Fibroblast of lung (primary cell): ENCODE measurements at regions not wholly inside any gene's neighbourhood (a gene's known extent, or its start where the extent isn't known, plus 50 kb on each side); places are given as distances from the start of the nearest gene placed in this dataset.

ENCODE experiments used
- DNase-seq, 2 donors: peaks; one replicate each; pipeline versions ENCODE4 v3.0.0 to v3.0.0-alpha.2; 2010; ENCODE audit warnings: low read depth in 2 of 2
- H2AFZ ChIP-seq: 2 replicates; pipeline ENCODE4 v1.5.1; 2012; ENCODE audit warnings: low read length, control low read depth, inconsistent platforms
- H3K27ac ChIP-seq: 2 replicates; pipeline ENCODE4 v1.5.1; 2011; ENCODE audit warnings: low read length, control low read depth; ENCODE audit not compliant: insufficient read depth
- H3K27me3 ChIP-seq: 2 replicates; pipeline ENCODE4 v1.5.1; 2011; ENCODE audit warnings: mild to moderate bottlenecking, low read length; ENCODE audit not compliant: control insufficient read depth, insufficient read depth
- H3K36me3 ChIP-seq: 2 replicates; pipeline ENCODE4 v1.5.1; 2011; ENCODE audit warnings: low read length; ENCODE audit not compliant: control insufficient read depth, insufficient read depth
- H3K4me1 ChIP-seq: 2 replicates; pipeline ENCODE4 v1.5.1; 2011; ENCODE audit warnings: low read length; ENCODE audit not compliant: control insufficient read depth, insufficient read depth; ENCODE audit errors: extremely low read depth
- H3K4me2 ChIP-seq: 2 replicates; pipeline ENCODE4 v1.5.1; 2011; ENCODE audit warnings: low read length, control low read depth; ENCODE audit not compliant: insufficient read depth; ENCODE audit errors: extremely low read depth
- H3K4me3 ChIP-seq, 4 experiments: fragments of 200-600 bp in 1 of 4; sonication (generic) in 1 of 4; replicated peaks in 1 of 4; 2 replicates each; pipeline ENCODE4 v1.5.1; 2011 to 2016; ENCODE audit warnings: low read length in 4 of 4, low read depth in 3 of 4, mild to moderate bottlenecking in 3 of 4, control low read depth in 2 of 4, inconsistent platforms in 1 of 4, mixed read lengths in 1 of 4; ENCODE audit not compliant: insufficient read depth in 1 of 4; ENCODE audit errors: control extremely low read depth in 1 of 4
- H3K79me2 ChIP-seq: 2 replicates; pipeline ENCODE4 v1.5.1; 2012; ENCODE audit warnings: mild to moderate bottlenecking, low read length, inconsistent platforms; ENCODE audit not compliant: control insufficient read depth, insufficient read depth
- H3K9ac ChIP-seq: 2 replicates; pipeline ENCODE4 v1.5.1; 2011; ENCODE audit warnings: mild to moderate bottlenecking, low read length, control low read depth; ENCODE audit not compliant: insufficient read depth
- H3K9me3 ChIP-seq: 2 replicates; pipeline ENCODE4 v1.5.1; 2012; ENCODE audit warnings: low read depth, low read length; ENCODE audit not compliant: control insufficient read depth, insufficient read depth
- H4K20me1 ChIP-seq: 2 replicates; pipeline ENCODE4 v1.5.1; 2011; ENCODE audit warnings: low read length; ENCODE audit not compliant: control insufficient read depth, insufficient read depth; ENCODE audit errors: extremely low read depth
- EZH2 ChIP-seq: IDR thresholded peaks from 2 replicates; pipeline ENCODE4 v1.5.1; 2012; ENCODE audit warnings: low read length, control low read depth, mild to moderate bottlenecking; ENCODE audit errors: missing control alignments
- TF ChIP-seq, protein P1 (sequence below), 2 donors: IDR thresholded peaks in 1 of 2; conservative IDR thresholded peaks in 1 of 2; 1 replicate in 1 of 2; 2 replicates in 1 of 2; pipeline ENCODE4 v1.5.1; 2011 to 2012; ENCODE audit warnings: low read length in 2 of 2, control low read depth in 1 of 2, inconsistent platforms in 1 of 2, low read depth in 1 of 2, mild to moderate bottlenecking in 1 of 2

GRCh38 chr22:49715450-49715849, 112.2 kb downstream of the BRD1 start:
- Histone ChIP-seq H3K9me3 (no peaks in the 10 kb centered on the region), H2AFZ (no peak overlapping the region), H3K9ac (no peak overlapping the region), H3K27ac (no peak overlapping the region), H3K4me3 (no peak overlapping the region), H3K4me2 (no peak overlapping the region), H3K36me3 (no peaks in the 10 kb centered on the region), H3K27me3 (no peaks in the 10 kb centered on the region), H3K4me1 (no peaks in the 10 kb centered on the region), H3K79me2 (no peaks in the 10 kb centered on the region), H4K20me1 (no peaks in the 10 kb centered on the region)
- DNase-seq, result no peak
- no peak for TF ChIP-seq EZH2
- TF ChIP-seq, protein P1, sequence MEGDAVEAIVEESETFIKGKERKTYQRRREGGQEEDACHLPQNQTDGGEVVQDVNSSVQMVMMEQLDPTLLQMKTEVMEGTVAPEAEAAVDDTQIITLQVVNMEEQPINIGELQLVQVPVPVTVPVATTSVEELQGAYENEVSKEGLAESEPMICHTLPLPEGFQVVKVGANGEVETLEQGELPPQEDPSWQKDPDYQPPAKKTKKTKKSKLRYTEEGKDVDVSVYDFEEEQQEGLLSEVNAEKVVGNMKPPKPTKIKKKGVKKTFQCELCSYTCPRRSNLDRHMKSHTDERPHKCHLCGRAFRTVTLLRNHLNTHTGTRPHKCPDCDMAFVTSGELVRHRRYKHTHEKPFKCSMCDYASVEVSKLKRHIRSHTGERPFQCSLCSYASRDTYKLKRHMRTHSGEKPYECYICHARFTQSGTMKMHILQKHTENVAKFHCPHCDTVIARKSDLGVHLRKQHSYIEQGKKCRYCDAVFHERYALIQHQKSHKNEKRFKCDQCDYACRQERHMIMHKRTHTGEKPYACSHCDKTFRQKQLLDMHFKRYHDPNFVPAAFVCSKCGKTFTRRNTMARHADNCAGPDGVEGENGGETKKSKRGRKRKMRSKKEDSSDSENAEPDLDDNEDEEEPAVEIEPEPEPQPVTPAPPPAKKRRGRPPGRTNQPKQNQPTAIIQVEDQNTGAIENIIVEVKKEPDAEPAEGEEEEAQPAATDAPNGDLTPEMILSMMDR (conservative IDR thresholded peaks at IDR 0.05 in 1 of 2, IDR thresholded peaks at IDR 0.05 in 1 of 2; ENCODE audit: low read depth in 1 of 2, low read length in 2 of 2), result no peak

GRCh38 chr22:49713003-49713402, 114.7 kb downstream of the BRD1 start:
- DNase-seq, result no peak
- Histone ChIP-seq H3K27ac (no peak overlapping the region), H3K27me3 (no peaks in the 10 kb centered on the region), H3K9me3 (no peaks in the 10 kb centered on the region), H3K79me2 (no peaks in the 10 kb centered on the region), H2AFZ (no peak overlapping the region), H3K4me1 (no peaks in the 10 kb centered on the region), H3K36me3 (no peaks in the 10 kb centered on the region), H3K4me3 (no peak overlapping the region), H3K4me2 (no peak overlapping the region), H4K20me1 (no peaks in the 10 kb centered on the region), H3K9ac (no peak overlapping the region)
- TF ChIP-seq EZH2, result no peak
- TF ChIP-seq, protein P1 (conservative IDR thresholded peaks at IDR 0.05 in 1 of 2, IDR thresholded peaks at IDR 0.05 in 1 of 2; ENCODE audit: low read depth in 1 of 2, low read length in 2 of 2), result no peak

GRCh38 chr22:49712195-49712791, 115.4 kb downstream of the BRD1 start:
- H3K4me2 ChIP-seq, result no peak overlapping the region
- no peak overlapping the region for H2AFZ ChIP-seq
- H3K4me3 ChIP-seq, result no peak overlapping the region
- no peak overlapping the region for H3K27ac ChIP-seq
- no peaks in the 10 kb centered on the region for H3K4me1 ChIP-seq
- H3K27me3 ChIP-seq, result no peaks in the 10 kb centered on the region
- H3K79me2 ChIP-seq, result no peaks in the 10 kb centered on the region
- DNase-seq, result peak in 1 of 2 donors; percentile 7
- H4K20me1 ChIP-seq, result no peaks in the 10 kb centered on the region
- H3K9me3 ChIP-seq, result no peaks in the 10 kb centered on the region
- H3K9ac ChIP-seq, result no peak overlapping the region
- no peak for TF ChIP-seq EZH2
- TF ChIP-seq, protein P1 (conservative IDR thresholded peaks at IDR 0.05 in 1 of 2, IDR thresholded peaks at IDR 0.05 in 1 of 2; ENCODE audit: low read depth in 1 of 2, low read length in 2 of 2), result no peak
- no peaks in the 10 kb centered on the region for H3K36me3 ChIP-seq
